SK-N-SH (cell line): ENCODE measurements at regions not wholly inside any gene's neighbourhood (a gene's known extent, or its start where the extent isn't known, plus 50 kb on each side); places are given as distances from the start of the nearest gene placed in this dataset.

Experiments
- CTCF ChIA-PET: fragments of 300-600, 350-600 bp; formaldehyde crosslinking; extraction: SDS; loops from one replicate; lab custom pipeline; 2021; lab: Yijun Ruan, JAX
- POLR2A ChIA-PET: fragments of 350-600 bp; sonication (Branson Sonifier 250); formaldehyde crosslinking; extraction: SDS; loops from one replicate; lab custom pipeline; 2020; ENCODE audit warnings: antibody characterized with exemption, inconsistent platforms; lab: Yijun Ruan, JAX
- DNase-seq: peaks from one replicate; pipeline ENCODE4 v3.0.0; 2012
- H2AFZ ChIP-seq: fragments of 200-600 bp; sonication (generic); 2 replicates; pipeline ENCODE4 v1.8.1; 2016; ENCODE audit warnings: antibody characterized with exemption, mild to moderate bottlenecking, low read depth
- H3F3A ChIP-seq: fragments of 200-600 bp; sonication (generic); replicated peaks from 2 replicates; pipeline ENCODE3; 2016; ENCODE audit warnings: antibody characterized with exemption, mild to moderate bottlenecking; ENCODE audit not compliant: insufficient read depth
- H3K27ac ChIP-seq, 2 experiments: fragments of 200-500 bp in 1 of 2; fragments of 200-600 bp in 1 of 2; sonication (Bioruptor generic) in 1 of 2; sonication (generic), shearing (Covaris generic) in 1 of 2; 2 replicates each; pipeline versions ENCODE4 v1.5.1 to v1.6.1; 2014 to 2016; ENCODE audit warnings: low read depth in 2 of 2, inconsistent platforms in 1 of 2, low read length in 1 of 2, mild to moderate bottlenecking in 1 of 2, mixed read lengths in 1 of 2
- H3K27me3 ChIP-seq: fragments of 200-600 bp; sonication (generic), shearing (Covaris generic); 2 replicates; pipeline ENCODE4 v1.6.1; 2016; ENCODE audit warnings: mixed run types; ENCODE audit not compliant: insufficient read depth
- H3K36me3 ChIP-seq, 2 experiments: fragments of 200-500 bp in 1 of 2; fragments of 200-600 bp in 1 of 2; sonication (Bioruptor generic) in 1 of 2; sonication (generic) in 1 of 2; replicated peaks in 1 of 2; 2 replicates each; pipeline versions ENCODE3 to v1.5.1; 2014 to 2016; ENCODE audit warnings: low read length in 1 of 2, mild to moderate bottlenecking in 1 of 2; ENCODE audit not compliant: insufficient read depth in 2 of 2, control insufficient read depth in 1 of 2
- H3K4me1 ChIP-seq, 2 experiments: fragments of 200-500 bp in 1 of 2; fragments of 200-600 bp in 1 of 2; sonication (Bioruptor generic) in 1 of 2; sonication (generic), shearing (Covaris generic) in 1 of 2; 2 replicates each; pipeline versions ENCODE4 v1.5.1 to v1.6.1; 2014 to 2016; ENCODE audit warnings: low read depth in 1 of 2, low read length in 1 of 2, mixed run types in 1 of 2; ENCODE audit not compliant: insufficient read depth in 2 of 2, control insufficient read depth in 1 of 2
- H3K4me2 ChIP-seq: fragments of 200-600 bp; sonication (generic), shearing (Covaris generic); 2 replicates; pipeline ENCODE4 v1.6.1; 2017; ENCODE audit warnings: mixed run types
- H3K4me3 ChIP-seq, 2 experiments: fragments of 200-500 bp in 1 of 2; fragments of 200-600 bp in 1 of 2; sonication (Bioruptor generic) in 1 of 2; sonication (generic), shearing (Covaris generic) in 1 of 2; 2 replicates each; pipeline versions ENCODE4 v1.5.1 to v1.8.1; 2014 to 2016; ENCODE audit warnings: low read depth in 2 of 2, inconsistent platforms in 1 of 2, low read length in 1 of 2, mild to moderate bottlenecking in 1 of 2, mixed read lengths in 1 of 2, moderate library complexity in 1 of 2
- H3K79me2 ChIP-seq: fragments of 200-600 bp; sonication (generic); 2 replicates; pipeline ENCODE4 v1.8.1; 2017; ENCODE audit warnings: mild to moderate bottlenecking; ENCODE audit not compliant: insufficient read depth
- H3K9ac ChIP-seq: fragments of 200-600 bp; sonication (generic); 2 replicates; pipeline ENCODE4 v1.6.1; 2017; ENCODE audit warnings: mixed run types
- H3K9me2 ChIP-seq: fragments of 200-600 bp; sonication (generic); 2 replicates; pipeline ENCODE4 v1.6.1; 2017; ENCODE audit warnings: mixed run types
- H3K9me3 ChIP-seq: fragments of 200-600 bp; sonication (generic); 2 replicates; pipeline ENCODE4 v1.6.1; 2017; ENCODE audit warnings: mixed run types, mild to moderate bottlenecking, moderate library complexity
- H4K20me1 ChIP-seq: fragments of 200-600 bp; sonication (generic); 2 replicates; pipeline ENCODE4 v1.6.1; 2017; ENCODE audit warnings: mild to moderate bottlenecking, mixed run types; ENCODE audit not compliant: insufficient read depth
- ELF1 ChIP-seq: IDR thresholded peaks from 2 replicates; pipeline ENCODE4 v1.4.0; 2012
- EP300 ChIP-seq, 2 experiments: IDR thresholded peaks; 2 replicates each; pipeline versions ENCODE4 v1.4.0 to v1.6.1; 2012; ENCODE audit warnings: borderline replicate concordance in 1 of 2, low read depth in 1 of 2, low read length in 1 of 2
- FOSL2 ChIP-seq: IDR thresholded peaks from 2 replicates; pipeline ENCODE4 v1.4.0; 2012; ENCODE audit warnings: low read depth, mild to moderate bottlenecking, moderate library complexity, borderline replicate concordance
- FOXJ3 ChIP-seq: sonication (generic); formaldehyde crosslinking; IDR thresholded peaks from 2 replicates; pipeline ENCODE4 v1.5.1; 2020; ENCODE audit warnings: mild to moderate bottlenecking, missing genetic modification reagents
- FOXM1 ChIP-seq: IDR thresholded peaks from 2 replicates; pipeline ENCODE4 v1.4.0; 2012; ENCODE audit warnings: low read depth, mild to moderate bottlenecking
- JUND ChIP-seq: IDR thresholded peaks from 2 replicates; pipeline ENCODE4 v1.4.0; 2012
- MEF2A ChIP-seq: IDR thresholded peaks from 2 replicates; pipeline ENCODE4 v1.4.0; 2012; ENCODE audit warnings: low read depth, borderline replicate concordance
- NFIC ChIP-seq: IDR thresholded peaks from 2 replicates; pipeline ENCODE4 v1.4.0; 2012; ENCODE audit warnings: borderline replicate concordance
- NRF1 ChIP-seq: IDR thresholded peaks from 2 replicates; pipeline ENCODE4 v1.6.1; 2012; ENCODE audit warnings: low read depth, mild to moderate bottlenecking, low read length
- POLR2AphosphoS5 ChIP-seq: IDR thresholded peaks from 2 replicates; pipeline ENCODE4 v1.6.1; 2012; ENCODE audit warnings: low read depth, low read length
- RAD21 ChIP-seq: IDR thresholded peaks from 2 replicates; pipeline ENCODE4 v1.6.1; 2012; ENCODE audit warnings: mild to moderate bottlenecking, low read length
- RCOR1 ChIP-seq: fragments of 150-350 bp; IDR thresholded peaks from 2 replicates; pipeline ENCODE4 v1.6.1; 2017; ENCODE audit warnings: antibody characterized with exemption, low read length
- RFX5 ChIP-seq: IDR thresholded peaks from 2 replicates; pipeline ENCODE4 v1.6.1; 2012; ENCODE audit warnings: mild to moderate bottlenecking, improper control_type of control experiment, low read length
- RXRA ChIP-seq: IDR thresholded peaks from 2 replicates; pipeline ENCODE4 v1.4.0; 2012; ENCODE audit warnings: low read depth, mild to moderate bottlenecking, borderline replicate concordance
- SMC3 ChIP-seq: IDR thresholded peaks from 2 replicates; pipeline ENCODE4 v1.6.1; 2012; ENCODE audit warnings: low read depth, low read length, improper control_type of control experiment
- TAF1 ChIP-seq: IDR thresholded peaks from 2 replicates; pipeline ENCODE4 v1.6.1; 2012; ENCODE audit warnings: low read depth, mild to moderate bottlenecking, low read length, moderate library complexity, borderline replicate concordance
- TCF12 ChIP-seq: IDR thresholded peaks from 2 replicates; pipeline ENCODE4 v1.4.0; 2012
- TEAD4 ChIP-seq: IDR thresholded peaks from 2 replicates; pipeline ENCODE4 v1.4.0; 2012; ENCODE audit warnings: mild to moderate bottlenecking, borderline replicate concordance; ENCODE audit not compliant: insufficient read depth
- USF2 ChIP-seq: fragments of 150-350 bp; IDR thresholded peaks from 2 replicates; pipeline ENCODE4 v1.6.1; 2017; ENCODE audit warnings: antibody characterized with exemption, low read length, low read depth, borderline replicate concordance
- YY1 ChIP-seq: IDR thresholded peaks from 2 replicates; pipeline ENCODE4 v1.4.0; 2012; ENCODE audit warnings: low read depth, mild to moderate bottlenecking
- ZBTB33 ChIP-seq: IDR thresholded peaks from 2 replicates; pipeline ENCODE4 v1.4.0; 2012; ENCODE audit warnings: low read depth, borderline replicate concordance
- WGBS: methylation state at CpG from one replicate; pipeline ENCODE4 v1.1.6; 2017; ENCODE audit warnings: low lambda C conversion rate; 5-methylcytosine and 5-hydroxymethylcytosine counted together
- TF ChIP-seq, protein P1 (sequence below): IDR thresholded peaks from 2 replicates; pipeline ENCODE4; 2012
- TF ChIP-seq, protein P2 (sequence below): IDR thresholded peaks from 2 replicates; pipeline ENCODE4 v1.6.1; 2012; ENCODE audit warnings: mild to moderate bottlenecking, low read depth, low read length, moderate library complexity
- TF ChIP-seq, protein P3 (sequence below): IDR thresholded peaks from 2 replicates; pipeline ENCODE4 v1.4.0; 2012; ENCODE audit warnings: low read depth

- TF ChIP-seq RFX5 = no peak
- no peak for TF ChIP-seq TAF1
- no peak for TF ChIP-seq RAD21
- TF ChIP-seq RCOR1 = no peak
Observed at GRCh38 chr6:134424165-134424797, 106.4 kb upstream of the SGK1 start (continued).

DNA sequence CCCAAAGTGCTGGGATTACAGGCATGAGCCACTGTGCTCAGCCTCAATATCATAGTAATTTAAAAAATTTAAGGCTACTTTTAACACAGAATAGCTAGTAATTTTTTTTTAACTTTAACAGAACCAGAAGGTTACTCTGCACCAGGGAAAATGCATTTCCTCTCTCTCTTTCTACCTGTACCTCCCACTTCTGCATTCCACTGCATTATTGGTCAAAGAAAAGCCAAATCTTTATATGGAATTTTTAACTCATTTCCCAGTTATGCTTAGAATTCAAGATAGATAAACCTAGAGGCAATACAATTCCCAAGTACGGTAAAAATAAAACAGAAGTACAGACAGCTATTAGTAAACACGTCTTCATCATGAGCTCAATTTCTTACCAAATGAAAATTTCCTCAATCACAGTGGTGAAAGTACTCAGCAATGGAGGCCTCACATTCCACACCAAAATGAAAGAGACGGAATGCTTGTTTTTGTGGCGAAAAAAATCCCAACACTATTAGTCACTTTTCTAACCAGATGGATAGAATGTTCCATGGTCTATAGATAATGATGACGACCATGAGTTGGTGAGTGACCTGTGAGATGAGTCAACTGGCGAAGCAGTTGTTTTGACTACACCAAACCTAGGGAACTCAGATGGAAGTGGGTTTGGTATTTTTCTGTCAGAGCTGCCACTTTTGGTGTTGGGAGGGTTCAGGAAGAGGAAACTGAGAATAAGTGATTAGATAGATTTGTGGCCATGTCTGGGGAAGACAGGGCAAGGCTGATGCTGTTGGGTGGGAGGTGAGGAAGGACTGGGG lies 104.7 kb upstream of the SGK1 start:
- Histone ChIP-seq H3K27me3 (no peaks in the 10 kb centered on the region), H3K9me3 (no peaks in the 10 kb centered on the region), H3F3A (peaks cover 47% of the 10 kb centered on the region), H3K36me3 (no peaks in the 10 kb centered on the region), H2AFZ (peak overlapping the region; percentile 40; the same call in 1 of the 2 replicates), H3K9ac (peak overlapping the region; percentile 70), H3K79me2 (no peaks in the 10 kb centered on the region), H3K4me1 (no peaks in the 10 kb centered on the region; a peak in 1 of 4 replicates), H4K20me1 (no peaks in the 10 kb centered on the region), H3K27ac (peak overlapping the region; percentile 45 to 99; a peak in 3 of 4 replicates), H3K9me2 (no peaks in the 10 kb centered on the region), H3K4me3 (no peak overlapping the region), H3K4me2 (peak overlapping the region; percentile 46; the same call in 1 of the 2 replicates)
- no peak for DNase-seq
- POLR2A ChIA-PET = no interaction called here
- CTCF ChIA-PET = no interaction called here
- no peak for TF ChIP-seq RCOR1
- TF ChIP-seq POLR2AphosphoS5 = peak; percentile 60; the same call in 1 of the 2 replicates
- TF ChIP-seq ZBTB33 = 0 out of 2 replicates have a peak, but pooled peaks have one; percentile 34
- TF ChIP-seq SMC3 = no peak
- TF ChIP-seq, protein P1, sequence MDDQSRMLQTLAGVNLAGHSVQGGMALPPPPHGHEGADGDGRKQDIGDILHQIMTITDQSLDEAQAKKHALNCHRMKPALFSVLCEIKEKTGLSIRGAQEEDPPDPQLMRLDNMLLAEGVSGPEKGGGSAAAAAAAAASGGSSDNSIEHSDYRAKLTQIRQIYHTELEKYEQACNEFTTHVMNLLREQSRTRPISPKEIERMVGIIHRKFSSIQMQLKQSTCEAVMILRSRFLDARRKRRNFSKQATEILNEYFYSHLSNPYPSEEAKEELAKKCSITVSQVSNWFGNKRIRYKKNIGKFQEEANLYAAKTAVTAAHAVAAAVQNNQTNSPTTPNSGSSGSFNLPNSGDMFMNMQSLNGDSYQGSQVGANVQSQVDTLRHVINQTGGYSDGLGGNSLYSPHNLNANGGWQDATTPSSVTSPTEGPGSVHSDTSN = peak; percentile 77
- peak; percentile 83 for TF ChIP-seq RXRA
- TF ChIP-seq TEAD4 = peak; percentile 92
- no peak for TF ChIP-seq FOXJ3 (CRISPR knock-in tag)
- TF ChIP-seq NFIC = peak; percentile 68
- TF ChIP-seq, protein P2, sequence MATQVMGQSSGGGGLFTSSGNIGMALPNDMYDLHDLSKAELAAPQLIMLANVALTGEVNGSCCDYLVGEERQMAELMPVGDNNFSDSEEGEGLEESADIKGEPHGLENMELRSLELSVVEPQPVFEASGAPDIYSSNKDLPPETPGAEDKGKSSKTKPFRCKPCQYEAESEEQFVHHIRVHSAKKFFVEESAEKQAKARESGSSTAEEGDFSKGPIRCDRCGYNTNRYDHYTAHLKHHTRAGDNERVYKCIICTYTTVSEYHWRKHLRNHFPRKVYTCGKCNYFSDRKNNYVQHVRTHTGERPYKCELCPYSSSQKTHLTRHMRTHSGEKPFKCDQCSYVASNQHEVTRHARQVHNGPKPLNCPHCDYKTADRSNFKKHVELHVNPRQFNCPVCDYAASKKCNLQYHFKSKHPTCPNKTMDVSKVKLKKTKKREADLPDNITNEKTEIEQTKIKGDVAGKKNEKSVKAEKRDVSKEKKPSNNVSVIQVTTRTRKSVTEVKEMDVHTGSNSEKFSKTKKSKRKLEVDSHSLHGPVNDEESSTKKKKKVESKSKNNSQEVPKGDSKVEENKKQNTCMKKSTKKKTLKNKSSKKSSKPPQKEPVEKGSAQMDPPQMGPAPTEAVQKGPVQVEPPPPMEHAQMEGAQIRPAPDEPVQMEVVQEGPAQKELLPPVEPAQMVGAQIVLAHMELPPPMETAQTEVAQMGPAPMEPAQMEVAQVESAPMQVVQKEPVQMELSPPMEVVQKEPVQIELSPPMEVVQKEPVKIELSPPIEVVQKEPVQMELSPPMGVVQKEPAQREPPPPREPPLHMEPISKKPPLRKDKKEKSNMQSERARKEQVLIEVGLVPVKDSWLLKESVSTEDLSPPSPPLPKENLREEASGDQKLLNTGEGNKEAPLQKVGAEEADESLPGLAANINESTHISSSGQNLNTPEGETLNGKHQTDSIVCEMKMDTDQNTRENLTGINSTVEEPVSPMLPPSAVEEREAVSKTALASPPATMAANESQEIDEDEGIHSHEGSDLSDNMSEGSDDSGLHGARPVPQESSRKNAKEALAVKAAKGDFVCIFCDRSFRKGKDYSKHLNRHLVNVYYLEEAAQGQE = 0 out of 2 replicates have a peak, but pooled peaks have one; percentile 31
- TF ChIP-seq YY1 = peak; percentile 55; the same call in 1 of the 2 replicates
- TF ChIP-seq, protein P3, sequence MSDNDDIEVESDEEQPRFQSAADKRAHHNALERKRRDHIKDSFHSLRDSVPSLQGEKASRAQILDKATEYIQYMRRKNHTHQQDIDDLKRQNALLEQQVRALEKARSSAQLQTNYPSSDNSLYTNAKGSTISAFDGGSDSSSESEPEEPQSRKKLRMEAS = peak; percentile 76
- TF ChIP-seq ELF1 = no peak
- peak; percentile 95 for TF ChIP-seq TCF12
- TF ChIP-seq FOXM1 = peak; percentile 24; the same call in 1 of the 2 replicates
- no peak for TF ChIP-seq USF2
- peak in 1 of 2 experiments; percentile 90; a peak in 2 of 4 replicates for TF ChIP-seq EP300 (IDR thresholded peaks at IDR 0.05; ENCODE audit: borderline replicate concordance in 1 of 2, low read depth in 1 of 2, low read length in 1 of 2)
- TF ChIP-seq NRF1 = no peak
- TF ChIP-seq JUND = peak; percentile 95
- TF ChIP-seq MEF2A = peak; percentile 77
- TF ChIP-seq FOSL2 = peak; percentile 95
- 10% methylated on average over 6 of the region's 6 CpGs for WGBS
